GM12878 (cell line): ENCODE measurements at regions not wholly inside any gene's neighbourhood (a gene's known extent, or its start where the extent isn't known, plus 50 kb on each side); places are given as distances from the start of the nearest gene placed in this dataset.

ENCODE experiments used
- ATAC-seq: fragments of 200-7000 bp; cut with Tn5 transposase; 3 replicates; pipeline ENCODE4 v1.9.1; 2020; ENCODE audit warnings: mild to moderate bottlenecking, moderate library complexity
- BruUV-seq: library from RNA; stranded (reverse); fragments of 400-500 nt; replicated peaks from 2 replicates; lab custom pipeline; 2021; lab: Mats Ljungman, UMichigan
- CTCF ChIA-PET: fragments of 300-600 bp; sonication (Branson Sonifier 250); formaldehyde crosslinking; extraction: SDS; loops from one replicate; lab custom pipeline; 2021; ENCODE audit warnings: inconsistent platforms; lab: Yijun Ruan, JAX
- POLR2A ChIA-PET: fragments of 350-600 bp; formaldehyde crosslinking; extraction: SDS; loops from one replicate; lab custom pipeline; 2021; ENCODE audit warnings: inconsistent platforms; lab: Charles Lee
- RAD21 ChIA-PET: fragments of 300-600 bp; sonication (Branson Sonifier 250); formaldehyde crosslinking; loops from one replicate; lab custom pipeline; 2023; ENCODE audit warnings: antibody characterized with exemption; ENCODE audit not compliant: unreplicated experiment; lab: Charles Lee
- SMC1A ChIA-PET: fragments of 300-600 bp; sonication (Branson Sonifier 250); formaldehyde crosslinking; loops from one replicate; lab custom pipeline; 2023; ENCODE audit not compliant: unreplicated experiment, uncharacterized antibody; lab: Charles Lee
- DNase-seq: peaks from one replicate; pipeline ENCODE4 v3.0.0-alpha.2; 2011; ENCODE audit warnings: low read depth, low spot score
- FAIRE-seq: peaks from 3 replicates; lab custom pipeline; 2011; peaks lifted over from hg19 to GRCh38; lab: Jason Lieb, UNC
- H2AFZ ChIP-seq: 2 replicates; pipeline ENCODE4 v1.6.0; 2011; ENCODE audit warnings: low read depth, low read length, control low read depth; ENCODE audit not compliant: control insufficient read depth
- H3K27ac ChIP-seq: 2 replicates; pipeline ENCODE4 v1.5.1; 2011; ENCODE audit warnings: control low read depth; ENCODE audit not compliant: control insufficient read depth, insufficient read depth
- H3K27me3 ChIP-seq, 2 experiments: replicated peaks in 1 of 2; 2 replicates each; pipeline versions ENCODE4 v1.6.0 to v1.6.1; 2011; ENCODE audit warnings: low read length in 1 of 2; ENCODE audit not compliant: control insufficient read depth in 2 of 2, insufficient read depth in 2 of 2
- H3K36me3 ChIP-seq, 2 experiments: 2 replicates each; pipeline ENCODE4 v1.5.1; 2011; ENCODE audit warnings: low read length in 1 of 2; ENCODE audit not compliant: control insufficient read depth in 2 of 2, insufficient read depth in 2 of 2
- H3K4me1 ChIP-seq: 2 replicates; pipeline ENCODE4 v1.6.1; 2011; ENCODE audit warnings: mild to moderate bottlenecking, low read length, moderate library complexity, mixed read lengths; ENCODE audit not compliant: control insufficient read depth, insufficient read depth
- H3K4me2 ChIP-seq: 2 replicates; pipeline ENCODE4 v1.6.0; 2011; ENCODE audit warnings: control low read depth; ENCODE audit not compliant: control insufficient read depth, insufficient read depth
- H3K4me3 ChIP-seq: fragments of 200-600 bp; sonication (generic); 2 replicates; pipeline ENCODE4 v1.5.1; 2016
- H3K79me2 ChIP-seq: 2 replicates; pipeline ENCODE4 v1.6.0; 2011; ENCODE audit warnings: low read length; ENCODE audit not compliant: control insufficient read depth, insufficient read depth
- H3K9ac ChIP-seq: 2 replicates; pipeline ENCODE4 v1.8.0; 2011; ENCODE audit warnings: low read length, control low read depth, mixed read lengths; ENCODE audit not compliant: control insufficient read depth, insufficient read depth
- H3K9me3 ChIP-seq: replicated peaks from 3 replicates; pipeline ENCODE4 v1.5.1; 2011; ENCODE audit warnings: mild to moderate bottlenecking, low read length; ENCODE audit not compliant: control insufficient read depth, insufficient read depth
- H4K20me1 ChIP-seq: 2 replicates; pipeline ENCODE4 v1.6.0; 2011; ENCODE audit not compliant: control insufficient read depth, insufficient read depth
- BHLHE40 ChIP-seq, 2 experiments: fragments of 450-650 bp in 1 of 2; IDR thresholded peaks; 2 replicates each; pipeline ENCODE4 v1.6.1; 2011 to 2017; ENCODE audit warnings: low read depth in 2 of 2, borderline replicate concordance in 1 of 2, improper control_type of control experiment in 1 of 2, low read length in 1 of 2, mild to moderate bottlenecking in 1 of 2
- BRCA1 ChIP-seq: IDR thresholded peaks from 2 replicates; pipeline ENCODE4 v1.6.1; 2011; ENCODE audit warnings: low read depth, low read length, improper control_type of control experiment
- CREB1 ChIP-seq: IDR thresholded peaks from 2 replicates; pipeline ENCODE4 v1.6.1; 2012; ENCODE audit warnings: low read depth, mild to moderate bottlenecking, inconsistent platforms
- GATAD2B ChIP-seq: fragments of 450-650 bp; conservative IDR thresholded peaks from 2 replicates; pipeline ENCODE4 v1.6.1; 2017; ENCODE audit warnings: low read depth, mild to moderate bottlenecking, moderate library complexity
- IRF3 ChIP-seq: fragments of 450-650 bp; IDR thresholded peaks from 2 replicates; pipeline ENCODE4 v1.6.1; 2014; ENCODE audit warnings: mild to moderate bottlenecking
- JUNB ChIP-seq: IDR thresholded peaks from 2 replicates; pipeline ENCODE4 v1.6.1; 2016; ENCODE audit warnings: antibody characterized with exemption, mild to moderate bottlenecking
- KAT2A ChIP-seq: conservative IDR thresholded peaks from 2 replicates; pipeline ENCODE4 v1.6.1; 2011; ENCODE audit warnings: low read depth, low read length; ENCODE audit not compliant: control insufficient read depth
- MLLT1 ChIP-seq: fragments of 450-650 bp; IDR thresholded peaks from 2 replicates; pipeline ENCODE4 v1.6.1; 2016; ENCODE audit warnings: mild to moderate bottlenecking
- NBN ChIP-seq: fragments of 450-650 bp; IDR thresholded peaks from 2 replicates; pipeline ENCODE4 v1.6.1; 2016
- NFYB ChIP-seq: IDR thresholded peaks from 2 replicates; pipeline ENCODE4 v1.6.1; 2011; ENCODE audit warnings: low read depth, mild to moderate bottlenecking, low read length, improper control_type of control experiment, moderate library complexity; ENCODE audit not compliant: insufficient read depth
- NRF1 ChIP-seq: conservative IDR thresholded peaks from 2 replicates; pipeline ENCODE4 v1.6.1; 2011; ENCODE audit warnings: mild to moderate bottlenecking, low read depth, low read length, improper control_type of control experiment
- PBX3 ChIP-seq: IDR thresholded peaks from 2 replicates; pipeline ENCODE4 v1.6.1; 2011; ENCODE audit warnings: mild to moderate bottlenecking, low read depth, low read length, moderate library complexity; ENCODE audit not compliant: insufficient replicate concordance
- STAT1 ChIP-seq: fragments of 450-650 bp; conservative IDR thresholded peaks from 2 replicates; pipeline ENCODE4 v1.6.1; 2014; ENCODE audit warnings: antibody characterized with exemption, mild to moderate bottlenecking
- ZNF274 ChIP-seq: IDR thresholded peaks from one replicate; pipeline ENCODE4 v1.8.0; 2011; ENCODE audit not compliant: insufficient read length, insufficient read depth
- in situ Hi-C: fragments of 300-500 bp; cut with MboI; formaldehyde crosslinking; loops from 9 replicates; pipeline ENCODE4 v1.14.3; 2018; ENCODE audit warnings: mixed read lengths
- intact Hi-C: fragments of 100-400 bp; cut with micrococcal nuclease; formaldehyde crosslinking; loops from one replicate; pipeline ENCODE4 v1.14.2; 2022; ENCODE audit not compliant: unreplicated experiment

GRCh38 chrX:124250835-124251437 is 81.5 kb upstream of the TEX13D start:
- Histone ChIP-seq H3K4me2 (no peak overlapping the region), H3K4me1 (no peaks in the 10 kb centered on the region), H3K36me3 (no peaks in the 10 kb centered on the region), H3K27ac (no peak overlapping the region), H3K9ac (no peak overlapping the region), H3K27me3 (no peaks in the 10 kb centered on the region), H3K79me2 (no peaks in the 10 kb centered on the region), H2AFZ (no peak overlapping the region), H3K4me3 (no peak overlapping the region), H3K9me3 (no peaks in the 10 kb centered on the region), H4K20me1 (no peaks in the 10 kb centered on the region)
- CTCF ChIA-PET = no interaction called here
- no TSS peak for BruUV-seq
- TF ChIP-seq PBX3 (no peak), BRCA1 (no peak), NBN (no peak), MLLT1 (no peak), IRF3 (no peak), GATAD2B (no peak), CREB1 (no peak), JUNB (no peak), KAT2A (no peak), NFYB (no peak), BHLHE40 (IDR thresholded peaks at IDR 0.05; ENCODE audit: borderline replicate concordance in 1 of 2, low read depth in 2 of 2, low read length in 1 of 2) (no peak), STAT1 (no peak), NRF1 (no peak), ZNF274 (no peak)
- intact Hi-C loops (no loop called here), in situ Hi-C loops (no loop called here)
- POLR2A ChIA-PET = no interaction called here
- no peak for DNase-seq
- FAIRE-seq = no peak
- ATAC-seq = no peak
- SMC1A ChIA-PET = no interaction called here
- RAD21 ChIA-PET = no interaction called here
